IMR-90 (cell line): ENCODE measurements at regions not wholly inside any gene's neighbourhood (a gene's known extent, or its start where the extent isn't known, plus 50 kb on each side); places are given as distances from the start of the nearest gene placed in this dataset.

Experiments used
- ATAC-seq: fragments of 200-7000 bp; cut with Tn5 transposase; 2 replicates; pipeline ENCODE4 v1.9.1; 2020; ENCODE audit warnings: low read depth, mild to moderate bottlenecking, moderate library complexity
- BruUV-seq: library from RNA; stranded (reverse); fragments of 400-500 nt; replicated peaks from 2 replicates; lab custom pipeline; 2021; lab: Mats Ljungman, UMichigan
- CTCF ChIA-PET: fragments of 300-600 bp; formaldehyde crosslinking; extraction: SDS; loops from one replicate; lab custom pipeline; 2021; ENCODE audit warnings: antibody characterized with exemption; lab: Yijun Ruan, JAX
- POLR2A ChIA-PET: fragments of 300-600 bp; sonication (Branson Sonifier 250); formaldehyde crosslinking; loops from one replicate; lab custom pipeline; 2022; ENCODE audit warnings: antibody characterized with exemption; ENCODE audit not compliant: unreplicated experiment; lab: Charles Lee
- DNase-seq: peaks from one replicate; pipeline ENCODE4 v3.0.0; 2013
- H2AFZ ChIP-seq: replicated peaks from 2 replicates; pipeline ENCODE3; 2013; ENCODE audit warnings: low read length, mild to moderate bottlenecking; ENCODE audit not compliant: poor library complexity
- H2AK5ac ChIP-seq: 2 replicates; pipeline ENCODE4 v1.6.1; 2013; ENCODE audit warnings: low read depth, low read length, inconsistent platforms
- H2AK9ac ChIP-seq: replicated peaks from 2 replicates; pipeline ENCODE3; 2013; ENCODE audit warnings: mild to moderate bottlenecking, low read depth, low read length, moderate library complexity; ENCODE audit not compliant: poor library complexity
- H2BK120ac ChIP-seq: 2 replicates; pipeline ENCODE4 v1.6.1; 2013; ENCODE audit warnings: low read depth, low read length, inconsistent platforms
- H2BK15ac ChIP-seq: 3 replicates; pipeline ENCODE4 v1.6.1; 2013; ENCODE audit warnings: low read depth, low read length, inconsistent platforms
- H2BK20ac ChIP-seq: 2 replicates; pipeline ENCODE4 v1.6.1; 2013; ENCODE audit warnings: low read depth, mild to moderate bottlenecking, inconsistent platforms, low read length, moderate library complexity
- H2BK5ac ChIP-seq: 2 replicates; pipeline ENCODE4 v1.6.1; 2013; ENCODE audit warnings: mild to moderate bottlenecking, low read depth, low read length, inconsistent platforms; ENCODE audit not compliant: poor library complexity, severe bottlenecking
- H3K14ac ChIP-seq: replicated peaks from 2 replicates; pipeline ENCODE4 v1.6.1; 2013; ENCODE audit warnings: low read depth, low read length, inconsistent platforms
- H3K18ac ChIP-seq: 2 replicates; pipeline ENCODE4 v1.6.1; 2013; ENCODE audit warnings: low read depth, low read length, control low read depth
- H3K23ac ChIP-seq: 2 replicates; pipeline ENCODE4 v1.6.1; 2013; ENCODE audit warnings: low read depth, low read length, inconsistent platforms
- H3K27ac ChIP-seq: 2 replicates; pipeline ENCODE4 v1.5.1; 2013; ENCODE audit warnings: mild to moderate bottlenecking, control low read depth, low read length; ENCODE audit not compliant: insufficient read depth
- H3K27me3 ChIP-seq: 2 replicates; pipeline ENCODE4 v1.6.1; 2013; ENCODE audit warnings: low read length; ENCODE audit not compliant: control insufficient read depth, insufficient read depth
- H3K36me3 ChIP-seq: 2 replicates; pipeline ENCODE4 v1.6.1; 2013; ENCODE audit warnings: low read length, mixed read lengths; ENCODE audit not compliant: control insufficient read depth, insufficient read depth
- H3K4ac ChIP-seq: 2 replicates; pipeline ENCODE4 v1.6.1; 2013; ENCODE audit warnings: low read depth, low read length, inconsistent platforms
- H3K4me1 ChIP-seq: 2 replicates; pipeline ENCODE4 v1.6.1; 2013; ENCODE audit warnings: low read length, mixed read lengths; ENCODE audit not compliant: control insufficient read depth, insufficient read depth
- H3K4me2 ChIP-seq: 2 replicates; pipeline ENCODE4 v1.6.1; 2013; ENCODE audit warnings: low read depth, mild to moderate bottlenecking, control low read depth, low read length, moderate library complexity
- H3K4me3 ChIP-seq: 2 replicates; pipeline ENCODE4 v1.5.1; 2013; ENCODE audit warnings: low read depth, mild to moderate bottlenecking, control low read depth, low read length, moderate library complexity; ENCODE audit not compliant: insufficient read depth
- H3K56ac ChIP-seq: 2 replicates; pipeline ENCODE4 v1.6.1; 2013; ENCODE audit warnings: low read length, inconsistent platforms; ENCODE audit not compliant: insufficient read depth; ENCODE audit errors: extremely low read depth
- H3K79me1 ChIP-seq, 2 experiments: 2 replicates each; pipeline ENCODE4 v1.6.1; 2013; ENCODE audit warnings: low read length in 2 of 2, inconsistent platforms in 1 of 2, low read depth in 1 of 2
- H3K9ac ChIP-seq: 2 replicates; pipeline ENCODE4 v1.6.1; 2013; ENCODE audit warnings: low read depth, low read length, control low read depth
- H3K9me1 ChIP-seq: 2 replicates; pipeline ENCODE4 v1.6.1; 2013; ENCODE audit warnings: low read length, inconsistent platforms; ENCODE audit not compliant: insufficient read depth
- H3K9me3 ChIP-seq: 2 replicates; pipeline ENCODE4 v1.6.1; 2013; ENCODE audit warnings: low read length; ENCODE audit not compliant: control insufficient read depth, insufficient read depth
- H4K20me1 ChIP-seq: 2 replicates; pipeline ENCODE4 v1.6.1; 2013; ENCODE audit warnings: low read length, inconsistent platforms; ENCODE audit not compliant: insufficient read depth
- H4K5ac ChIP-seq: 2 replicates; pipeline ENCODE4 v1.6.1; 2013; ENCODE audit warnings: mild to moderate bottlenecking, low read depth, low read length, control low read depth
- H4K8ac ChIP-seq, 2 experiments: 2 replicates each; pipeline ENCODE4 v1.6.1; 2013; ENCODE audit warnings: low read depth in 2 of 2, low read length in 2 of 2, control low read depth in 1 of 2, inconsistent platforms in 1 of 2
- H4K91ac ChIP-seq: 2 replicates; pipeline ENCODE4 v1.6.1; 2013; ENCODE audit warnings: low read depth, low read length, inconsistent platforms; ENCODE audit not compliant: insufficient read depth
- CEBPB ChIP-seq: IDR thresholded peaks from 2 replicates; pipeline ENCODE4 v1.6.1; 2012; ENCODE audit warnings: low read depth, low read length, improper control_type of control experiment
- CTCF ChIP-seq: conservative IDR thresholded peaks from 2 replicates; pipeline ENCODE4 v1.5.1; 2012; ENCODE audit warnings: mild to moderate bottlenecking, low read depth, low read length, improper control_type of control experiment
- ELK1 ChIP-seq: fragments of 150-350 bp; IDR thresholded peaks from 2 replicates; pipeline ENCODE4 v1.6.1; 2016; ENCODE audit warnings: low read depth, mild to moderate bottlenecking, low read length, moderate library complexity, borderline replicate concordance
- MAFK ChIP-seq: IDR thresholded peaks from 2 replicates; pipeline ENCODE4 v1.6.1; 2012; ENCODE audit warnings: low read depth, low read length, improper control_type of control experiment
- MXI1 ChIP-seq: IDR thresholded peaks from 2 replicates; pipeline ENCODE4 v1.6.1; 2012; ENCODE audit warnings: low read depth, mild to moderate bottlenecking, low read length, moderate library complexity, borderline replicate concordance
- RAD21 ChIP-seq: IDR thresholded peaks from 2 replicates; pipeline ENCODE4 v1.6.1; 2012; ENCODE audit warnings: low read length, improper control_type of control experiment
- RFX5 ChIP-seq: IDR thresholded peaks from 2 replicates; pipeline ENCODE4 v1.8.0; 2012; ENCODE audit warnings: low read depth, mild to moderate bottlenecking, low read length, moderate library complexity
- SMC3 ChIP-seq: fragments of 150-350 bp; IDR thresholded peaks from 2 replicates; pipeline ENCODE4 v1.6.1; 2016; ENCODE audit warnings: low read depth, mild to moderate bottlenecking, antibody characterized with exemption, low read length, moderate library complexity
- WGBS, 2 experiments: methylation state at CpG; one replicate each; pipeline versions ENCODE4 v1.1.5 to v1.1.7; 2013; ENCODE audit warnings: missing lambda C conversion rate in 2 of 2; ENCODE audit not compliant: insufficient read length in 1 of 2; ENCODE audit errors: extremely low coverage in 2 of 2; 5-methylcytosine and 5-hydroxymethylcytosine counted together
- dilution Hi-C: fragments of 300-500 bp; cut with HindIII; formaldehyde crosslinking; loops from one replicate; pipeline ENCODE4 v1.14.3; 2018; ENCODE audit warnings: low sequenced_read_pairs; ENCODE audit not compliant: unreplicated experiment
- in situ Hi-C: fragments of 300-500 bp; cut with MboI; formaldehyde crosslinking; loops from 3 replicates; pipeline ENCODE4 v1.14.3; 2019; ENCODE audit warnings: low sequenced_read_pairs, inconsistent platforms, mixed read lengths
- intact Hi-C: fragments of 100-400 bp; cut with micrococcal nuclease; formaldehyde crosslinking; loops from 2 replicates; pipeline ENCODE4 v1.10.0; 2022

GRCh38 chr7:25812086-25812850 lies 339.7 kb upstream of the NFE2L3 start:
- CTCF ChIA-PET: no interaction called here
- no peak overlapping the region for H2BK15ac ChIP-seq

More at GRCh38 chr7:25812086-25812850, 339.7 kb upstream of the NFE2L3 start:
- intact Hi-C loops (no loop called here), dilution Hi-C loops (no loop called here), in situ Hi-C loops (no loop called here)
- no peak overlapping the region for H3K18ac ChIP-seq
- no peak overlapping the region for H2AFZ ChIP-seq
- H4K5ac ChIP-seq: no peak overlapping the region
- POLR2A ChIA-PET: no interaction called here
- no peak overlapping the region for H3K4ac ChIP-seq
- no peak for ATAC-seq
- no TSS peak for BruUV-seq
- DNase-seq: no peak
- no peaks in the 10 kb centered on the region for H3K36me3 ChIP-seq
- no peak overlapping the region for H2AK5ac ChIP-seq
- no peak overlapping the region for H3K56ac ChIP-seq
- H3K27ac ChIP-seq: no peak overlapping the region
- H3K9me3 ChIP-seq: no peaks in the 10 kb centered on the region
- no peaks in the 10 kb centered on the region for H4K20me1 ChIP-seq
- no peak overlapping the region for H3K9ac ChIP-seq
- no peak overlapping the region for H3K23ac ChIP-seq
- H3K4me3 ChIP-seq: no peak overlapping the region
- H3K14ac ChIP-seq: no peak overlapping the region
- WGBS, 2 experiments: 65% methylated on average over 3 of the region's 9 CpGs; no CpG with 5 or more reads in 1 of the 2 experiments
- H4K91ac ChIP-seq: no peak overlapping the region
- no peaks in the 10 kb centered on the region for H3K9me1 ChIP-seq
- no peaks in the 10 kb centered on the region for H3K79me1 ChIP-seq
- H2BK5ac ChIP-seq: no peak overlapping the region
- H2AK9ac ChIP-seq: no peak overlapping the region
- no peak overlapping the region for H2BK120ac ChIP-seq
- no peak overlapping the region for H2BK20ac ChIP-seq
- no peak overlapping the region for H4K8ac ChIP-seq
- TF ChIP-seq MAFK (no peak), RAD21 (no peak), CEBPB (no peak), RFX5 (no peak), CTCF (no peak), MXI1 (no peak), SMC3 (no peak), ELK1 (no peak)
- no peak overlapping the region for H3K4me2 ChIP-seq
- H3K27me3 ChIP-seq: no peaks in the 10 kb centered on the region
- H3K4me1 ChIP-seq: no peaks in the 10 kb centered on the region
